Upper lobe of right lung (tissue), 1 donor: ENCODE measurements at regions not wholly inside any gene's neighbourhood (a gene's known extent, or its start where the extent isn't known, plus 50 kb on each side); places are given as distances from the start of the nearest gene placed in this dataset.

ENCODE experiments used
- ATAC-seq: fragments of 200-7000 bp; cut with Tn5 transposase; one replicate; pipeline ENCODE4 v1.9.1; 2020; ENCODE audit warnings: mild to moderate bottlenecking, moderate library complexity
- DNase-seq: peaks from one replicate; pipeline ENCODE4 v3.0.0-alpha.2; 2020
- H3K27ac ChIP-seq: fragments of 200-600 bp; one replicate; pipeline ENCODE4 v1.8.0; 2022
- H3K27me3 ChIP-seq: fragments of 200-600 bp; one replicate; pipeline ENCODE4 v1.8.0; 2022; ENCODE audit warnings: mild to moderate bottlenecking
- H3K36me3 ChIP-seq: fragments of 200-600 bp; one replicate; pipeline ENCODE4 v1.8.0; 2022
- H3K4me1 ChIP-seq: fragments of 200-600 bp; one replicate; pipeline ENCODE4 v1.8.0; 2022
- H3K4me3 ChIP-seq: fragments of 200-600 bp; one replicate; pipeline ENCODE4 v1.8.0; 2022; ENCODE audit warnings: mild to moderate bottlenecking
- H3K9me3 ChIP-seq: fragments of 200-600 bp; one replicate; pipeline ENCODE4 v1.8.0; 2022
- intact Hi-C: fragments of 100-400 bp; cut with DNase I; formaldehyde crosslinking; loops from one replicate; pipeline ENCODE4 v1.11.0; 2022
- TF ChIP-seq, protein P1 (sequence below): fragments of 200-600 bp; IDR thresholded peaks from one replicate; pipeline ENCODE4 v1.8.0; 2022; ENCODE audit warnings: antibody characterized with exemption
- donor health status: DM: no; HTN: yes; CAD: no; lungs with severe emphysema.

DNA sequence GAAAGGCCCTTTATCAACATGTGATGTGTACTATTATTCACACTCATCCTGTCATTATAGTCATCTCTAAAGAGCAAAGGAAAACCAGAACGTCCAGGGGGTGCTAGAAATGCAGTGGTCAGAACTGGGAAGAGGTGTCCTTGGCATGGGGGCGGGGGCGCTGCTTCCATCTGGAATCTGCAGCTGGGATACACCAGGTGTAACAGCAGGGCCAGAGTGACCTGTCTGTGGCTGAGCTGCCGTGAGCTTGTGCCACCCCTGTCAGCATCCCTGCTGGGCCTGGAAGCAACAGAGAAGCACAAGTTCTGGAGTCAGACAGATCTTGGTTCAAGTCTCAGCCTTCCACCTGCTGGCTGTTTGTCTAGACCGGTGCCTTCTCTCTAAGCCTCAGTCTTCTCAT is 263.3 kb upstream of the MVB12B start:
- peaks cover 10% of the 10 kb centered on the region for H3K27me3 ChIP-seq
- TF ChIP-seq, protein P1, sequence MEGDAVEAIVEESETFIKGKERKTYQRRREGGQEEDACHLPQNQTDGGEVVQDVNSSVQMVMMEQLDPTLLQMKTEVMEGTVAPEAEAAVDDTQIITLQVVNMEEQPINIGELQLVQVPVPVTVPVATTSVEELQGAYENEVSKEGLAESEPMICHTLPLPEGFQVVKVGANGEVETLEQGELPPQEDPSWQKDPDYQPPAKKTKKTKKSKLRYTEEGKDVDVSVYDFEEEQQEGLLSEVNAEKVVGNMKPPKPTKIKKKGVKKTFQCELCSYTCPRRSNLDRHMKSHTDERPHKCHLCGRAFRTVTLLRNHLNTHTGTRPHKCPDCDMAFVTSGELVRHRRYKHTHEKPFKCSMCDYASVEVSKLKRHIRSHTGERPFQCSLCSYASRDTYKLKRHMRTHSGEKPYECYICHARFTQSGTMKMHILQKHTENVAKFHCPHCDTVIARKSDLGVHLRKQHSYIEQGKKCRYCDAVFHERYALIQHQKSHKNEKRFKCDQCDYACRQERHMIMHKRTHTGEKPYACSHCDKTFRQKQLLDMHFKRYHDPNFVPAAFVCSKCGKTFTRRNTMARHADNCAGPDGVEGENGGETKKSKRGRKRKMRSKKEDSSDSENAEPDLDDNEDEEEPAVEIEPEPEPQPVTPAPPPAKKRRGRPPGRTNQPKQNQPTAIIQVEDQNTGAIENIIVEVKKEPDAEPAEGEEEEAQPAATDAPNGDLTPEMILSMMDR: no peak
- H3K36me3 ChIP-seq: no peaks in the 10 kb centered on the region
- intact Hi-C loops: no loop called here
- H3K27ac ChIP-seq: no peak overlapping the region
- ATAC-seq (no peak), DNase-seq (no peak)
- H3K4me3 ChIP-seq: no peak overlapping the region
- no peaks in the 10 kb centered on the region for H3K9me3 ChIP-seq
- no peaks in the 10 kb centered on the region for H3K4me1 ChIP-seq

DNA sequence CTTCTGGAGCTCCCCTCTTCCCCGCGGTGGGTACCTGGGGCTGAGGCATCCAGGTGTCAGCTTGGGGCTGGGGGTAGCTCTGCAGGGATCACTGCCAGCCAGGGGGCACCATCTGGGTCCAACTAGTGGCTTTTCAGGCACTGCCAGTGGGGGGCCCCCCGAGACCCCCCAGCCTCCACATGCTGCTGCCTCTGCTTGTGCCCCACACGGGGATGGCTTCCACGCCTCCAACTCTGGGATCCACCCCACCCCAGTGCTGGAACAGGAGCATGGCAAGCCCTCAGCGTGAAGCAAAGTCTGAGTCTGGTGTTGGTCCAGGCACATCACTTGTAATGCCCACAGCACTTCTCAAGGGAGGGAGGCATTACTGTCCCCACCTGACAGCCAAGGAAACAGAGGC is 260.5 kb upstream of the MVB12B start:
- DNase-seq (no peak), ATAC-seq (no peak)
- no peaks in the 10 kb centered on the region for H3K9me3 ChIP-seq
- no peak overlapping the region for H3K27ac ChIP-seq
- intact Hi-C loops: no loop called here
- TF ChIP-seq, protein P1: no peak
- H3K36me3 ChIP-seq: no peaks in the 10 kb centered on the region
- H3K27me3 ChIP-seq: peaks cover 18% of the 10 kb centered on the region
- H3K4me3 ChIP-seq: no peak overlapping the region
- no peaks in the 10 kb centered on the region for H3K4me1 ChIP-seq

DNA sequence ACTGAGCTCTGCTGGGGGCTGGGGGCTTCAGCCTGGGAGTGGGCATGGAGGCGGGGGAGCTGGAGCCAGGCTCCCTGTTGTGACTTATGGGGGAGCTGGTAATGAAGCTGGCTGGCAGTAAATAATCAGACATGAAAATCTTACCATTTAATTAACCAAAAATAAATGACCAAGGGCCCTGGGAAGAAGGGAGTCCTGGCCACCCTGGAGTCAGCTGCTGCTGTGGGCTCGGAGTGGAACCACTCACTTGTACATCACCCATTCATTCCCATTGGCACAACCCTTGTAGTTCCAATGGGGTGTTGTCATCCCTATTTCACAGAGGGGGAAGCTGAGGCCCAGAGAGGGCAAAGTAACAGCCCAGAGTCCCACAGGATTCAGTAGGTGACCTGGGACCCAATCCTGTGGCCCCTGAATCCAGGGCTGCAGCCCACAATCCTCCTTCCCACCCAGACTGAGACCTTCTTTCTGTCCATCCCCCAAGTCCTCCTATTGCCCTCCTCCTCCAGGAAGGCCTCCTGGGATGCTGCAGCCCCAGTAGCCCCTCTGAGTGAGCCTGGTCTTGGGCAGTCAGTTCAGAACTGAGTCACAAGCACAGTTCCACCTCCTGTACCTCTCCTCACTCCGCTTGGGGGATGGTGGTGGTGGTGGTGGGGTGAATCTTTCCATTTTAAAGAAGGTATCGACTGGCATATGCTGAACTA is 259.4 kb upstream of the MVB12B start:
- Histone ChIP-seq H3K4me3 (no peak overlapping the region), H3K4me1 (no peaks in the 10 kb centered on the region), H3K36me3 (no peaks in the 10 kb centered on the region), H3K9me3 (no peaks in the 10 kb centered on the region), H3K27me3 (peaks cover 18% of the 10 kb centered on the region), H3K27ac (no peak overlapping the region)
- ATAC-seq: no peak
- intact Hi-C loops: no loop called here
- TF ChIP-seq, protein P1: no peak
- no peak for DNase-seq

DNA sequence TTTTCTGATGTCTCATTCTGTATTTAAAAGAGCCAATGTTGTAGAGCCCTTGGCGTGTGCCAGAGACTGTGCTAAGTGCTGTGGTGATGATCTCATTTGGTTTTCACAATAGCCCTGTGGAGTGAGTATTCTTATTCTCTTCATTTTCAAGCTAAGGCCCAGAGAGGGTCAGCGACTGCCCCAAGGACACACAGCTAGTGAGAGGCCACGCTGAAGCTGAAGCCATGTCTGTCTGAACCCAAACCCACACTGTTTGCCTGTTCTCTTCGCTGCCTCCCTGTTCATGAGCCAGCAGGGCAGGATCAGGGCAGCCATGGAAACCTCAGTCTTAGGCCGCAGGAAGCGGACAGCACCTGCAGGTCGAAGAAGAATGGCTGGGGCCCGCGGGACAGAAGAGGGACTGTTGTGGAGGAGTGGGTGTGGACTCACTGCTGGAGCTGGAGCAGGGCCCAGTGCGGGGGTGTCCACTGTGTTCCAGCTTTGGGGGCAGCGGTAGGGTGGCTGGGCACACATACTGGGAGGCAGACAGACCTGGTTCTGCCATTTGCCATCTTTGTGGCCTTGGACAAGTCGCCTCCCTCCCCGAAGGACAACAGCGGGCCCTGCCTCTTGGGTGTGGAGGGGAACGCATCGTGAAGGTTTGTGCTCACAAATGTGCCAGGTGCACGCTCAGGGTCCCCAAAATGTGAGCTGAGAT is 257.9 kb upstream of the MVB12B start:
- Histone ChIP-seq H3K9me3 (no peaks in the 10 kb centered on the region), H3K27ac (no peak overlapping the region), H3K36me3 (no peaks in the 10 kb centered on the region), H3K4me1 (no peaks in the 10 kb centered on the region), H3K4me3 (no peak overlapping the region), H3K27me3 (peaks cover 18% of the 10 kb centered on the region)
- ATAC-seq (no peak), DNase-seq (no peak)
- intact Hi-C loops: no loop called here
- TF ChIP-seq, protein P1: no peak

DNA sequence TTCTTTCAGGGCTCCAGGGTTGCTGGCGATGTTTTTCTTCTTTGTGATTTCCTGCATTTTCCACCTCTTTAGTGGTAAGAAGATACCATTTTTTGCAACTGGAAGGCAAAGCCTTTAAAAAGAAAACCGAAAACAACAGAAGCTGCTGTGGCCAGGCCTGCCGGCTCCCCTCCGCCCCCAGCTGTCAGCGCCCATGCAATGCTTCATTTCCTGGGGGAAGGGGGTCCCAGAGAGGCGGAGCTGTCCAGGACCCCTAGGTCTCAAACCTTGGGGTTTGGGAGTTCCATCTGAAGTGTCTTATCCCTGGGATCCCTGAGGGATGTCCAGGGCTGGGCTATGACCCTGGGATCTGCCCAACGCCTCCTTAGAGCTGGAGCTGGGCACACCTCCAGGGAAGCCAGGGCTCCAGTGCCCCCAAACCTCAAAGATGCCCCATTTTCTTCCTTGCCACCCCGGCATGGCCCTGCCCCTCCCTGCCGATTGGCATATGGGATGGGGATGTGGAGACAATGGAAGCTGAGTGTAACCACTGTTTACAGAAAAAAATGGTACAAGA is 257.2 kb upstream of the MVB12B start:
- DNase-seq (no peak), ATAC-seq (no peak)
- Histone ChIP-seq H3K27me3 (peaks cover 18% of the 10 kb centered on the region), H3K9me3 (no peaks in the 10 kb centered on the region), H3K36me3 (no peaks in the 10 kb centered on the region), H3K27ac (no peak overlapping the region), H3K4me1 (no peaks in the 10 kb centered on the region), H3K4me3 (no peak overlapping the region)
- intact Hi-C loops: no loop called here
- TF ChIP-seq, protein P1: no peak
